Nucleus accumbens (tissue), 56 donors: ENCODE measurements at regions not wholly inside any gene's neighbourhood (a gene's known extent, or its start where the extent isn't known, plus 50 kb on each side); places are given as distances from the start of the nearest gene placed in this dataset.
"Not testable (repeated sequence)": the region's sequence is repeated elsewhere in the genome, so short reads cannot be mapped to it uniquely, and the experiment has no call there.

Experiments
- DNase-seq, 56 donors: peaks; one replicate each; lab custom pipeline; 2025; lab: John Stamatoyannopoulos, UW

DNA sequence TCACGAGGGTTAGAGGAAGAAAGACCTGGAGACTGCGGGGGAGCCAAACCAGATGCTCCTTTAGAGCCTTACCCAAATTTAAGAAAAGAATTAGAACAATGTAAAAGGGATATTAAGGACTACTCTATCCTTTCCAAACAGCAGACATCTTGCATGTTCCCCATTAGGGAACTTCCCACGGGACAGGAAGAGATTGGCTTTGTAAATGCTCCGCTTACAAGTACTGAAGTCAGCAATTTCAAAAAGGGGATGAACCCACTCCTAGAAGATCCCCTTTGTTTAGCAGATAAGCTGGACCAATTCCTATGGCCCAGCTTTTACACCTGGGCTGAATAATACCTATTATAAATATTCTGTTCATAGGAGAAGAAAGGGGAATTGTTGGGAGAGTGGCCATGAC lies 74.2 kb downstream of the APOBEC1 start:
- no peak for DNase-seq

DNA sequence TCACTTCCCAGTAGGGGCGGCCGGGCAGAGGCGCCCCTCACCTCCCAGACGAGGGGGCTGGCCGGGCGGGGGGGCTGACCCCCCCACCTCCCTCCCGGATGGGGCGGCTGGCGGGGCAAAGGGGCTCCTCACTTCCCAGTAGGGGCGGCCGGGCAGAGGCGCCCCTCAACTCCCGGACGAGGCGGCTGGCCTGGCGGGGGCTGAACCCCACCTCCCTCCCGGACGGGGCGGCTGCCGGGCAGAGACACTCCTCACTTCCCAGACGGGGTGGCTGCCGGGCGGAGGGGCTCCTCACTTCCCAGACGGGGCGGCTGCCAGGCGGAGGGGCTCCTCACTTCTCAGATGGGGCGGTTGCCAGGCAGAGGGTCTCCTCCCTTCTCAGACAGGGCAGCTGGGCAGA lies 75.6 kb downstream of the APOBEC1 start:
- not testable (repeated sequence) for DNase-seq

- peak in 14 of 56 donors; percentile 1 to 45 (median 8) for DNase-seq
These were observed 76.9 kb downstream of the APOBEC1 start for GRCh38 chr12:7588742-7589329.

DNA sequence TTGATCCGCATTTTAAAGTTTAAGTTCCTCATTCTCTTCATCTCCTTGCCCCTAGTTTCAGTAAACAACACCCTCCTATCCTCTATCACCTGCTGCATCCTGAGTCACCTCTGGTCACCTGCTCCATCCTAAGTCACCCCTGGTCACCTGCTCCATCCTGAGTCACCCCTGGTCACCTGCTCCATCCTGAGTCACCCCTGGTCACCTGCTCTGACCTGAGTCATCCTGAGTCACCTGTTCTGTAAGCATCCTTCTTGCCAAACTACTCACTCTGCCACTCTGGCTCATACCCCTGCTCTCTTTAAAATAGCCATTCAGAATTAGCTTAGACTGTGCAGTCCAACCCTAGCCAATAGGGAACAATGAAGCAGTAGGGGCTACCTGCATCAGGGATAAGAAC lies 80.6 kb upstream of the CD163 start:
- not testable (repeated sequence) for DNase-seq

DNA sequence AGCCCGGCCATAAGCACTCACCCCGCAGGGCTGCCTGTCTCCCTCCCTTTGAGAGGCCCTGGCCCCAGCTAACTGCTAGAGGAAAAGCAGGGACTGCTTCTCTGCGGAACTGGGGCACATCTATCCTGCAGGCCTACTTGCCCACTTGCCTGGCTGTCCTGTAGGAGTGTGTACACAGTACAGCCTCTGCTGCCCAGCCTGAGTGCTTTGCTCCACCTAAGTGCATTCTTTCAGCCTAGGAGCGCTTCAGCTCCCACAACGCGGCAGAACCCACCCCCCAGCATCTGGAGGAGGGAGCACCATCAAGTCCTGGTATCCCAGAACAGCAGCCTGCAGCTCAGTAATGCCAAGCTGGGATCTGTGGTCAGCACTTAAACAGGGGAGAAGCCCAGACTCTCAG lies 79.9 kb upstream of the CD163 start:
- DNase-seq = no peak

DNA sequence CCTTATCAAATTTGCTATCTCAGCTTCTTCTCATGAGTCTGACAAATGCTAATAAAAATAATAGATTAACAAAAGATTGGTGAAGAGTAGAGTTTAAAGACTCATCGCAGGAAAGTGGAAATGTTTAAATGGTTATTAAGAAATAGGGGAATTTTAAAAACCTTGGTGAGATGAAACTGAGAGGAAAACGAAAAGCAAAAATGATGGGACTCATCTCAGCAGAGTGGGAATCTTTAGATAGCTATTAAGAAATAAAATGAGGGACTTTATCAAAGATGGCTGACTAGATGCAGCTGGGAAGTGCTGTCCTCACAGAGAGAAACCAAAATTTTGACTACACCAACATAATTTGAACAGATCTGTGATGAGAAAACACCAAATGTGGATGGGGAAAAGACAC lies 79.2 kb upstream of the CD163 start:
- no peak for DNase-seq

GRCh38 chr12:7581625-7582024 lies 78.0 kb upstream of the CD163 start:
- no peak for DNase-seq

DNA sequence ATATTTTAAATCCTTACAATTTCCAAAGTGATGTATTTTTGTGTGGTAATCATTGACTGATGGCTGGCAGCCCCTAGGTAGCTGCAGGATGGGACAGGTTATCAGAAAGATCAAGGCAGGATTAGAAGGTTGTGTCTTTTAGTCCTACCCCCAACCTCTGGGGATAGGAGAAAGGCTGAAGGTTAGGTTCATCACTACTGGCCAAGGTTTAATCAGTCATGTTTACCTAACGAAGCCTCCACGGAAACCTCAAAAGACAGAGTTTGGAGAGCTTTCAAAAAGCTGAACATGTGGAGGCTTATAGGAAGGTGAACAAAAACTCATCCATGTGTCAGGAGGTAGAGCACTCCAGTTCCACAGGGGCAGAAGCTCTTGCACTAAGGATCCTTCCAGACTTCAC lies 77.5 kb upstream of the CD163 start:
- DNase-seq = no peak

GRCh38 chr12:7571257-7571656 lies 67.7 kb upstream of the CD163 start:
- no peak for DNase-seq

- no peak for DNase-seq
These were observed 53.6 kb upstream of the CD163 start for GRCh38 chr12:7557227-7557626.

GRCh38 chr12:7555752-7556151 lies 52.2 kb upstream of the CD163 start:
- no peak for DNase-seq

DNA sequence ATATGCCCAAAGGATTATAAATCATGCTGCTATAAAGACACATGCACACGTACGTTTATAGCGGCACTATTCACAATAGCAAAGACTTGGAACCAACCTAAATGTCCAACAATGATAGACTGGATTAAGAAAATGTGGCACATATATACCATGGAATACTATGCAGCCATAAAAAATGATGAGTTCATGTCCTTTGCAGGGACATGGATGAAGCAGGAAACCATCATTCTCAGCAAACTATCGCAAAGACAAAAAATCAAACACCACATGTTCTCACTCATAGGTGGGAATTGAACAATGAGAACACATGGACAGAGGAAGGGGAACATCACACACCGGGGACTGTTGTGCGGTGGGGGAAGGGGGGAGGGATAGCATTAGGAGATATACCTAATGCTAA lies 51.3 kb upstream of the CD163 start:
- not testable (repeated sequence) for DNase-seq
